Activated CD4-positive, alpha-beta memory T cell treated with anti-CD3 and anti-CD28 coated beads, Interleukin-2, amount 10 ng/mL, durations not matched to agents 7 days and 5 days (primary cell): ENCODE measurements at regions not wholly inside any gene's neighbourhood (a gene's known extent, or its start where the extent isn't known, plus 50 kb on each side); places are given as distances from the start of the nearest gene placed in this dataset.
A peak's percentile ranks its signal among the peaks of the same experiment; 100 is the strongest.

ENCODE experiments used
- CTCF ChIA-PET: fragments of 350-600 bp; sonication (Branson Sonifier 250); formaldehyde crosslinking; loops from one replicate; lab custom pipeline; 2021; ENCODE audit warnings: antibody characterized with exemption, inconsistent platforms; lab: Charles Lee
- POLR2A ChIA-PET: fragments of 350-600 bp; sonication (Branson Sonifier 250); formaldehyde crosslinking; loops from one replicate; lab custom pipeline; 2021; ENCODE audit warnings: antibody characterized with exemption; lab: Charles Lee
- DNase-seq: peaks from one replicate; pipeline ENCODE4 v3.0.0-alpha.2; 2020
- H3K27ac Mint-ChIP-seq: one replicate; pipeline ENCODE4 v1.8.0; 2021; ENCODE audit warnings: mild to moderate bottlenecking, mixed read lengths
- H3K27me3 Mint-ChIP-seq: one replicate; pipeline ENCODE4 v1.8.0; 2021; ENCODE audit warnings: mixed read lengths
- H3K36me3 Mint-ChIP-seq: one replicate; pipeline ENCODE4 v1.8.0; 2021; ENCODE audit warnings: low read depth, mixed read lengths
- H3K4me1 Mint-ChIP-seq: one replicate; pipeline ENCODE4 v1.8.0; 2021; ENCODE audit warnings: mixed read lengths
- H3K4me3 Mint-ChIP-seq: one replicate; pipeline ENCODE4 v1.8.0; 2021; ENCODE audit warnings: mild to moderate bottlenecking, mixed read lengths
- H3K9me3 Mint-ChIP-seq: one replicate; pipeline ENCODE4 v1.8.0; 2021; ENCODE audit warnings: mixed read lengths

- no peak for DNase-seq
- ChIA-PET POLR2A (interaction anchor here (1.3 to 1.6 kb wide), 3 partner anchors 166 to 579 kb away, joined by 3 to 5 read pairs (median 3); partner anchors contain the start of gene MLLT3), CTCF (interaction anchor here (0.9 to 1.3 kb wide), 2 partner anchors 44 to 119 kb away, joined by 4 read pairs; no protein-coding TSS in a partner anchor)
- Mint-ChIP-seq H3K36me3 (no peaks in the 10 kb centered on the region), H3K27ac (peak overlapping the region; percentile 80), H3K4me3 (peak overlapping the region; percentile 63), H3K27me3 (no peaks in the 10 kb centered on the region), H3K9me3 (no peaks in the 10 kb centered on the region), H3K4me1 (peaks cover 26% of the 10 kb centered on the region)
These were observed 254.6 kb upstream of the SLC24A2 start for GRCh38 chr9:20043461-20043860.

DNA sequence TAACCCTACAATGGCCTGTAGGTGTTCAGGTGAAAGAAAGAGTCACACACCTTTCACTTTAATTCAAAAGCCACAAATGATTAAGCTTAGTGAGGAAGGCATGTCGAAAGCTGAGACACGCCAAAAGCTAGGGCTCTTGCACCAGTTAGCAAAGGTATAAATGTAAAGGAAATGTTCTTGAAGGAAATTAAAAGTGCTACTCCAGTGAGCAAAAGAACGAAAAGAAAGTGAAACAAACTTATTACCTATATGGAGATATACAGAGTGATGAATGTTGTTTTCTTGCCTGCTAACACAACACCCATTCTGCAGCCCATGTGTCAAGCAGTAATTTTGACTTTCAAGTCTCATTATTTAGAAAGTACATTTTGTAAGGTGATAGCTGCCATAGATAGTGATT lies 254.2 kb upstream of the SLC24A2 start:
- ChIA-PET CTCF (interaction anchor here (0.9 to 1.3 kb wide), 2 partner anchors 44 to 119 kb away, joined by 4 read pairs; no protein-coding TSS in a partner anchor), POLR2A (interaction anchor here (1.3 to 1.6 kb wide), 3 partner anchors 166 to 579 kb away, joined by 3 to 5 read pairs (median 3); partner anchors contain the start of gene MLLT3)
- DNase-seq, result no peak
- H3K36me3 Mint-ChIP-seq, result no peaks in the 10 kb centered on the region
- H3K9me3 Mint-ChIP-seq, result no peaks in the 10 kb centered on the region
- peak overlapping the region; percentile 63 for H3K4me3 Mint-ChIP-seq
- H3K27me3 Mint-ChIP-seq, result no peaks in the 10 kb centered on the region
- peaks cover 26% of the 10 kb centered on the region for H3K4me1 Mint-ChIP-seq
- H3K27ac Mint-ChIP-seq, result peak overlapping the region; percentile 80

DNA sequence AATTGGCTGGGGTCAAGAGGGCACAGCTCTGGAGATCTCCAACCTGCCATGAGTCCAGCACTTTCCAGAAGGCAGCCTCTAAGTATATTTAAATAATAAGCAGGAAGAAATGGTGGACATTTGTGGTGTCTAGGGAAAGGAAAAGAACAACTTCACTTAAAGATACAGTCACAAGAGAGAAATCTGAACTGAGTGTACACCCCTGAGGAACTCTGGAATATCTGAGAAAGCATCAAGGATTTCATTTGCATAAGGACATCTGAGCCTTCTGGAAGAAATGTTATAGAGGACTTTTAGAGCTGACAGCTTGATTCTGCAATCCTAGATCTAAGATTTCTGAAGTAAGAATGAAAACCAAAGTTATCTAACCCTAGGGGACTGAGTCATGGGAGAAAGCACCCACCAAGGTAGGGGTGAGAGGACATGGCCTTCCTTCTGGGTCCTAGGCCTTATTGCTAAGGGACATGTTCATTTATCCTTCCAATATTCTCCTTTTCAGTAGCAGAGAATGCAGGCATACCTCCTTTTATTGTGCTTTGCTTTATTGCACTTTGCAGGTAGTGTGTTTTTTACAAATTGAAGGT lies 253.4 kb upstream of the SLC24A2 start:
- no peak for DNase-seq
- Mint-ChIP-seq H3K27me3 (no peaks in the 10 kb centered on the region), H3K9me3 (no peaks in the 10 kb centered on the region), H3K36me3 (no peaks in the 10 kb centered on the region), H3K27ac (peak overlapping the region; percentile 36), H3K4me1 (peaks cover 26% of the 10 kb centered on the region), H3K4me3 (no peak overlapping the region)
- ChIA-PET POLR2A (interaction anchor here (0.5 to 1.6 kb wide), 6 partner anchors 42 to 580 kb away, joined by 3 to 5 read pairs (median 3); partner anchors contain the start of gene MLLT3), CTCF (interaction anchor here (1.3 kb wide), 1 partner anchor 118 kb away, joined by 4 read pairs; no protein-coding TSS in a partner anchor)

- DNase-seq, result no peak
- Mint-ChIP-seq H3K4me3 (no peak overlapping the region), H3K27me3 (no peaks in the 10 kb centered on the region), H3K36me3 (no peaks in the 10 kb centered on the region), H3K9me3 (no peaks in the 10 kb centered on the region), H3K4me1 (peaks cover 26% of the 10 kb centered on the region), H3K27ac (no peak overlapping the region)
- POLR2A ChIA-PET, result interaction anchor here (0.5 to 1.0 kb wide), 3 partner anchors 42 to 198 kb away, joined by 3 read pairs; no protein-coding TSS in a partner anchor
- CTCF ChIA-PET, result no interaction called here
These were observed 252.9 kb upstream of the SLC24A2 start for GRCh38 chr9:20041697-20042081.

DNA sequence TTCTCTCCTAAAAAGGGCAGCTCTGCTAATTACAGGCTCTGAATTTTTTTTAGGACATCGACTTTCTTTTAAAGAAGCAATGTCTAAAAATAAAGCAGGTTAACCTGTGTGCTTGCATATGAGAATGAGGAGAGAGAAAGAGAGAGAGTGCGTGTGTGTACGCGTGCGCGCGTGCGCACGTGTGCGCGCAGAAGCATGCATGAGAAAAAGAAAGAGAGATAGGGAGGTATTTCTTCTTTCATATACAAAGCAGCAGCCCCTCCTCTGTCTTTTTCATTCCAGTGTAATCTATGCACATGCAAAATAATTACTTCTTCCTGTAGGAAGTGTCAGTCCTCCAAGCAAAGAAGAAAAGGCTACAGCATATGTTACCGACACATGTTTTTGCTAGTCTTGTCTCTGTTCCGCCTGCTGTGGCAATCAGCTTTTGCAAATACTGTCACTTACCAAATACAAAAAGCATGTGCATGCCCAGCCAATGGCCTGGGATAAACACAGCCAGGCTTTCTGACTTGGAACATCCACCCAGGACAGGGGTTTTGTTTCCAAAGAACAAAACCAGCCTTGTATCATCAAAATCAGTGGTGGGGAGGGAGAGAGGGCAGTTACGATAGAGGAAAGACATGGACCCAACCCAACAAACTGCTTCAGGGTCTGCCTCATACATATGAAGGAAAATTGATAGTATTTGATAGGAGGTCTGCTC lies 252.3 kb upstream of the SLC24A2 start:
- ChIA-PET CTCF (interaction anchor here (1.0 kb wide), 1 partner anchor 9 kb away, joined by 3 read pairs; no protein-coding TSS in a partner anchor), POLR2A (interaction anchor here (0.8 kb wide), 1 partner anchor 9 kb away, joined by 5 read pairs; no protein-coding TSS in a partner anchor)
- Mint-ChIP-seq H3K27me3 (no peaks in the 10 kb centered on the region), H3K36me3 (no peaks in the 10 kb centered on the region), H3K27ac (no peak overlapping the region), H3K9me3 (no peaks in the 10 kb centered on the region), H3K4me1 (peaks cover 26% of the 10 kb centered on the region), H3K4me3 (no peak overlapping the region)
- no peak for DNase-seq

GRCh38 chr9:20037699-20038098 lies 248.9 kb upstream of the SLC24A2 start:
- no peak overlapping the region for H3K27ac Mint-ChIP-seq
- no peak overlapping the region for H3K4me3 Mint-ChIP-seq
- H3K4me1 Mint-ChIP-seq, result peaks cover 8% of the 10 kb centered on the region
- no peaks in the 10 kb centered on the region for H3K9me3 Mint-ChIP-seq
- CTCF ChIA-PET, result no interaction called here
- no peaks in the 10 kb centered on the region for H3K36me3 Mint-ChIP-seq
- POLR2A ChIA-PET, result no interaction called here
- H3K27me3 Mint-ChIP-seq, result no peaks in the 10 kb centered on the region
- no peak for DNase-seq

GRCh38 chr9:20033511-20033910 lies 244.7 kb upstream of the SLC24A2 start:
- Mint-ChIP-seq H3K36me3 (no peaks in the 10 kb centered on the region), H3K27me3 (no peaks in the 10 kb centered on the region), H3K9me3 (no peaks in the 10 kb centered on the region), H3K27ac (no peak overlapping the region), H3K4me3 (no peak overlapping the region), H3K4me1 (peaks cover 1% of the 10 kb centered on the region)
- DNase-seq, result no peak
- CTCF ChIA-PET, result no interaction called here
- POLR2A ChIA-PET, result no interaction called here

DNA sequence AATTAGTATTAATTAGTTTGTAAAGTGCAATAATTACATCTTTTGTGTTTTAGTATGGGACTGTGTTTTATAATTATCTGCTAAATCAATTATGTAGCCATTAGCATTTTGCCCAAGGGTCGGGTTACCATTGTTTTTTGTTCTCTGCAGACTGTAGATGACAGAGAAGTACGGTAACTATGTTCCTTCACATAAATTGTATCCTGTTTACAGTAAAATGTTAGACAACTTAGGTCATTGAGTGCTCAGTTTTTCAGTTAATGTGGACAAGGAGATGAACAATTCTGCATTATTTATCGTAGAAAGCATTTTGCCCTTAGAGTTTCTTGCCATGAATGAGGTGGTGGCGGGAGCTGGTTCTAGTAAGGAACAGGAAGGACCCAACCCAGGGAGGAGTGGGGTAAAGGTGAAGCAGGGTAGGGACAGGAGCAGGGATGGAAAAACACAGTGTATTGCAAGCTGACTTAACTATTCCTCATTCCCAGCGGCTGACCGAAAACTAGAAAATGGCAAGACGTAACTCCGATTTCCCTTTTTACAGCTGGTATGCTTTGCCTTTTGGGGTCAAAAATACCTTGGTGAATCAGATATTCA lies 243.7 kb upstream of the SLC24A2 start:
- H3K9me3 Mint-ChIP-seq, result no peaks in the 10 kb centered on the region
- DNase-seq, result no peak
- no peaks in the 10 kb centered on the region for H3K27me3 Mint-ChIP-seq
- ChIA-PET CTCF (no interaction called here), POLR2A (interaction anchor here (0.7 kb wide), 1 partner anchor 987 kb away, joined by 3 read pairs; no protein-coding TSS in a partner anchor)
- H3K36me3 Mint-ChIP-seq, result no peaks in the 10 kb centered on the region
- H3K4me1 Mint-ChIP-seq, result peaks cover 1% of the 10 kb centered on the region
- no peak overlapping the region for H3K4me3 Mint-ChIP-seq
- H3K27ac Mint-ChIP-seq, result no peak overlapping the region

GRCh38 chr9:20031836-20032235 lies 243.0 kb upstream of the SLC24A2 start:
- Mint-ChIP-seq H3K27ac (no peak overlapping the region), H3K9me3 (no peaks in the 10 kb centered on the region), H3K27me3 (no peaks in the 10 kb centered on the region), H3K36me3 (no peaks in the 10 kb centered on the region), H3K4me1 (peaks cover 1% of the 10 kb centered on the region), H3K4me3 (no peak overlapping the region)
- no peak for DNase-seq
- CTCF ChIA-PET, result no interaction called here
- POLR2A ChIA-PET, result no interaction called here

- no peak for DNase-seq
- CTCF ChIA-PET, result no interaction called here
- no peaks in the 10 kb centered on the region for H3K9me3 Mint-ChIP-seq
These were observed 241.8 kb upstream of the SLC24A2 start for GRCh38 chr9:20030671-20031070.

GRCh38 chr9:20030221-20030620 lies 241.4 kb upstream of the SLC24A2 start:
- no peak overlapping the region for H3K27ac Mint-ChIP-seq
- no peaks in the 10 kb centered on the region for H3K36me3 Mint-ChIP-seq
- ChIA-PET POLR2A (no interaction called here), CTCF (no interaction called here)
- H3K4me1 Mint-ChIP-seq, result peaks cover 1% of the 10 kb centered on the region
- no peaks in the 10 kb centered on the region for H3K9me3 Mint-ChIP-seq
- DNase-seq, result no peak
- H3K4me3 Mint-ChIP-seq, result no peak overlapping the region
- no peaks in the 10 kb centered on the region for H3K27me3 Mint-ChIP-seq

More at GRCh38 chr9:20030671-20031070, 241.8 kb upstream of the SLC24A2 start:
- peaks cover 1% of the 10 kb centered on the region for H3K4me1 Mint-ChIP-seq
- H3K4me3 Mint-ChIP-seq, result no peak overlapping the region
- no peak overlapping the region for H3K27ac Mint-ChIP-seq
- H3K36me3 Mint-ChIP-seq, result no peaks in the 10 kb centered on the region
- no peaks in the 10 kb centered on the region for H3K27me3 Mint-ChIP-seq
- POLR2A ChIA-PET, result no interaction called here

DNA sequence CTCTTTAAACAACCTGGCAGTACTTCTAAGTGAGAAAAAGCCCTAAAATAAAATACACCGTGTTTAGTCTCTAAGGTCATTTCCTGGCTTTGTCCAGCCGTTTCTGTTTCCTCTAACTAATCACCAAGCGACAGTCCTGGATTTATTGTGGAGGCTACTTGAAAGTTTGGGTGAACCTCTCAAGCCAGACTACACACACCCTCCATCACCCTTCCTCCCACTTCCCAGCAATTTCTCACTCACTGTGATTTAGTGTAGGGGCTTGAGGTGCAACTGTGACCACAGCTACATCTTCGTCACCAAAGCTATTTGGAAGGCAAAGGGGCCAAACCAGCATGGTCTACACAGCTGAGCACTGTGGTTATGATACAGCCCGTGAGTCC lies 240.0 kb upstream of the SLC24A2 start:
- ChIA-PET POLR2A (no interaction called here), CTCF (no interaction called here)
- no peak overlapping the region for H3K27ac Mint-ChIP-seq
- peaks cover 1% of the 10 kb centered on the region for H3K4me1 Mint-ChIP-seq
- no peaks in the 10 kb centered on the region for H3K27me3 Mint-ChIP-seq
- H3K9me3 Mint-ChIP-seq, result no peaks in the 10 kb centered on the region
- DNase-seq, result no peak
- no peaks in the 10 kb centered on the region for H3K36me3 Mint-ChIP-seq
- no peak overlapping the region for H3K4me3 Mint-ChIP-seq
